HepG2 (cell line): ENCODE measurements at regions not wholly inside any gene's neighbourhood (a gene's known extent, or its start where the extent isn't known, plus 50 kb on each side); places are given as distances from the start of the nearest gene placed in this dataset.

ENCODE experiments used
- ATAC-seq: fragments of 200-7000 bp; cut with Tn5 transposase; 3 replicates; pipeline ENCODE4 v1.9.1; 2020; ENCODE audit warnings: mild to moderate bottlenecking, moderate library complexity
- BruUV-seq: library from RNA; stranded (reverse); fragments of 400-500 nt; replicated peaks from 2 replicates; lab custom pipeline; 2021; lab: Mats Ljungman, UMichigan
- CTCF ChIA-PET: fragments of 300-600 bp; formaldehyde crosslinking; extraction: SDS; loops from one replicate; lab custom pipeline; 2021; ENCODE audit warnings: low total read pairs, inconsistent platforms, low intra/inter-chr PET ratio; lab: Yijun Ruan, JAX
- POLR2A ChIA-PET: fragments of 350-600 bp; sonication (Branson Sonifier 250); formaldehyde crosslinking; loops from one replicate; lab custom pipeline; 2020; ENCODE audit warnings: antibody characterized with exemption, inconsistent platforms; lab: Yijun Ruan, JAX
- DNase-seq: peaks from one replicate; pipeline ENCODE4 v3.0.0-alpha.2; 2015; ENCODE audit warnings: low spot score
- FAIRE-seq: peaks from 3 replicates; lab custom pipeline; 2011; peaks lifted over from hg19 to GRCh38; lab: Jason Lieb, UNC
- H2AFZ ChIP-seq: one replicate; pipeline ENCODE4 v1.6.1; 2011; ENCODE audit warnings: low read length, inconsistent platforms
- H3K27ac ChIP-seq: fragments of 300-600 bp; 3 replicates; pipeline ENCODE4 v1.8.0; 2011; ENCODE audit warnings: mixed run types, mild to moderate bottlenecking, mixed read lengths, low read length, inconsistent platforms; ENCODE audit not compliant: insufficient read depth; ENCODE audit errors: extremely low read length
- H3K27me3 ChIP-seq, 2 experiments: fragments of 200-600 bp in 1 of 2; 2 replicates in 1 of 2; 3 replicates in 1 of 2; pipeline versions ENCODE4 v1.6.0 to v1.8.0; 2011; ENCODE audit warnings: low read length in 2 of 2, mild to moderate bottlenecking in 2 of 2, moderate library complexity in 2 of 2, inconsistent platforms in 1 of 2; ENCODE audit not compliant: insufficient read depth in 2 of 2, control insufficient read depth in 1 of 2
- H3K36me3 ChIP-seq, 2 experiments: fragments of 200-600 bp in 1 of 2; replicated peaks in 1 of 2; 2 replicates in 1 of 2; 3 replicates in 1 of 2; pipeline versions ENCODE4 v1.5.1 to v1.8.0; 2011; ENCODE audit warnings: low read length in 2 of 2, inconsistent platforms in 1 of 2; ENCODE audit not compliant: insufficient read depth in 2 of 2, control insufficient read depth in 1 of 2
- H3K4me1 ChIP-seq: 2 replicates; pipeline ENCODE4 v1.5.1; 2012; ENCODE audit warnings: low read length, inconsistent platforms; ENCODE audit not compliant: insufficient read depth
- H3K4me2 ChIP-seq: 2 replicates; pipeline ENCODE4 v1.6.0; 2011; ENCODE audit warnings: low read depth, low read length, inconsistent platforms
- H3K4me3 ChIP-seq, 3 experiments: fragments of 200-600 bp in 1 of 3; sonication (generic), shearing (Covaris generic) in 1 of 3; replicated peaks in 1 of 3; 2 replicates each; pipeline ENCODE4 v1.5.1; 2011 to 2016; ENCODE audit warnings: low read length in 3 of 3, inconsistent platforms in 2 of 3, low read depth in 2 of 3, mild to moderate bottlenecking in 2 of 3, control low read depth in 1 of 3, mixed read lengths in 1 of 3; ENCODE audit not compliant: insufficient read depth in 1 of 3
- H3K79me2 ChIP-seq: one replicate; pipeline ENCODE4 v1.6.1; 2011; ENCODE audit warnings: low read length, inconsistent platforms; ENCODE audit not compliant: insufficient read depth
- H3K9ac ChIP-seq: 2 replicates; pipeline ENCODE4 v1.6.0; 2011; ENCODE audit warnings: mild to moderate bottlenecking, low read depth, low read length, inconsistent platforms; ENCODE audit not compliant: insufficient read depth
- H3K9me3 ChIP-seq: 2 replicates; pipeline ENCODE4 v1.5.1; 2012; ENCODE audit warnings: mild to moderate bottlenecking, low read length
- H4K20me1 ChIP-seq: 2 replicates; pipeline ENCODE4 v1.6.0; 2011; ENCODE audit warnings: inconsistent platforms, mild to moderate bottlenecking, low read length, moderate library complexity; ENCODE audit not compliant: insufficient read depth
- ARHGAP35 ChIP-seq: sonication (generic); formaldehyde crosslinking; IDR thresholded peaks from 2 replicates; pipeline ENCODE4 v1.9.0; 2022; ENCODE audit warnings: mild to moderate bottlenecking, inconsistent platforms, moderate library complexity, missing genetic modification reagents, borderline replicate concordance
- HNF4A ChIP-seq: sonication (generic); formaldehyde crosslinking; IDR thresholded peaks from 2 replicates; pipeline ENCODE4 v1.4.0; 2020; ENCODE audit warnings: missing genetic modification reagents
- JUND ChIP-seq: sonication (generic); formaldehyde crosslinking; IDR thresholded peaks from 2 replicates; pipeline ENCODE4 v1.8.0; 2022; ENCODE audit warnings: mild to moderate bottlenecking, missing genetic modification reagents
- KDM5B ChIP-seq: sonication (generic); formaldehyde crosslinking; IDR thresholded peaks from 2 replicates; pipeline ENCODE4 v1.4.0; 2020; ENCODE audit warnings: missing genetic modification reagents, mild to moderate bottlenecking, borderline replicate concordance
- PHF8 ChIP-seq: sonication (generic); formaldehyde crosslinking; IDR thresholded peaks from 2 replicates; pipeline ENCODE4 v1.5.0; 2020; ENCODE audit warnings: missing genetic modification reagents
- RAD51 ChIP-seq: fragments of 450-650 bp; IDR thresholded peaks from 2 replicates; pipeline ENCODE4 v1.6.1; 2016; ENCODE audit warnings: borderline replicate concordance
- RFXAP ChIP-seq: sonication (generic); formaldehyde crosslinking; IDR thresholded peaks from 2 replicates; pipeline ENCODE4 v1.4.0; 2020; ENCODE audit warnings: missing genetic modification reagents, borderline replicate concordance
- ZNF331 ChIP-seq: sonication (generic); formaldehyde crosslinking; IDR thresholded peaks from 2 replicates; pipeline ENCODE4 v1.4.0; 2020; ENCODE audit warnings: missing genetic modification reagents
- ZNF567 ChIP-seq: sonication (generic); formaldehyde crosslinking; IDR thresholded peaks from 2 replicates; pipeline ENCODE4 v1.8.1; 2023; ENCODE audit warnings: mild to moderate bottlenecking, missing genetic modification reagents, borderline replicate concordance
- WGBS: methylation state at CpG from one replicate; pipeline ENCODE4 v1.1.6; 2017; ENCODE audit warnings: low lambda C conversion rate; 5-methylcytosine and 5-hydroxymethylcytosine counted together
- in situ Hi-C: cut with HindIII; loops from 2 replicates; pipeline ENCODE4 v1.10.0; 2017; ENCODE audit warnings: low pct_unique_long_range_greater_than_20kb; ENCODE audit not compliant: extremely low pct_ligation_motif_present
- intact Hi-C: fragments of 100-400 bp; cut with micrococcal nuclease; formaldehyde crosslinking; loops from one replicate; pipeline ENCODE4 v1.10.0; 2022; ENCODE audit not compliant: unreplicated experiment
- TF ChIP-seq, protein P1 (sequence below): sonication (generic); formaldehyde crosslinking; IDR thresholded peaks from 2 replicates; pipeline ENCODE4 v1.8.1; 2023; ENCODE audit warnings: missing genetic modification reagents, mild to moderate bottlenecking, borderline replicate concordance
- TF ChIP-seq, protein P2 (sequence below): fragments of 450-650 bp; IDR thresholded peaks from 2 replicates; pipeline ENCODE4 v1.6.1; 2017
- TF ChIP-seq, protein P3 (sequence below): sonication (generic); formaldehyde crosslinking; IDR thresholded peaks from 2 replicates; pipeline ENCODE4 v1.5.0; 2020; ENCODE audit warnings: mild to moderate bottlenecking, missing genetic modification reagents, borderline replicate concordance
- TF ChIP-seq, protein P4 (sequence below): sonication (generic); formaldehyde crosslinking; conservative IDR thresholded peaks from 2 replicates; pipeline ENCODE4 v1.8.0; 2022; ENCODE audit warnings: missing genetic modification reagents
- TF ChIP-seq, protein P5 (sequence below): sonication (generic); formaldehyde crosslinking; IDR thresholded peaks from 2 replicates; pipeline ENCODE4 v1.4.0; 2020; ENCODE audit warnings: missing genetic modification reagents, borderline replicate concordance

DNA sequence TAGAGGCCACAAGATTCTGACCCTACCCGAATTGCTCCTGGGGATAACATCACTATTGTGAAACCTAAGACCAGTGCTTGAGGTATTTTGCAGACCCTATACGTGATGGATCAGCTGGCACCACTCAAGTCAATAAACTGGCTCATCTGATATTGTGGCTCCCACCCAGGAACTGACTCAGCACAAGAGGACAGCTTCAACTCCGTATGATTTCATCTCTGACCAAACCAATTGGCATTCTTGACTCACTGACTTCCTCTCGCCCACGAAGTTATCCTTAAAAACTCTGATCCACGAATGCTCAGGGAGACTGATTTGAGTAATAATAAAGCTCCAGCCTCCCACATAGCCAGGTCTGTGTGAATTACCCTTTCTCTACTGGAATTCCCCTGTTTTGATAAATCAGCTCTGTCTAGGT lies 1036.1 kb upstream of the TMEM132C start:
- no peak for FAIRE-seq
- Histone ChIP-seq H2AFZ (no peak overlapping the region), H3K27ac (no peak overlapping the region), H3K9me3 (peaks cover 66% of the 10 kb centered on the region), H3K4me3 (no peak overlapping the region), H3K4me2 (no peak overlapping the region), H3K4me1 (no peaks in the 10 kb centered on the region), H3K79me2 (no peaks in the 10 kb centered on the region), H3K9ac (no peak overlapping the region), H4K20me1 (no peaks in the 10 kb centered on the region), H3K27me3 (no peaks in the 10 kb centered on the region), H3K36me3 (no peaks in the 10 kb centered on the region)
- no TSS peak for BruUV-seq
- no peak for DNase-seq
- intact Hi-C loops = loop anchor here (10.0 kb wide), 1 partner anchor 56 kb away; no protein-coding TSS in a partner anchor
- no peak for ATAC-seq
- WGBS = 4% methylated on average over 6 of the region's 6 CpGs
- in situ Hi-C loops = no loop called here
- CTCF ChIA-PET = no interaction called here
- POLR2A ChIA-PET = no interaction called here
- TF ChIP-seq, protein P1, sequence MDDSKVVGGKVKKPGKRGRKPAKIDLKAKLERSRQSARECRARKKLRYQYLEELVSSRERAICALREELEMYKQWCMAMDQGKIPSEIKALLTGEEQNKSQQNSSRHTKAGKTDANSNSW (CRISPR knock-in tag) = no peak
- no peak for TF ChIP-seq ZNF567 (CRISPR knock-in tag)
- no peak for TF ChIP-seq ZNF331
- no peak for TF ChIP-seq RFXAP
- TF ChIP-seq, protein P2, sequence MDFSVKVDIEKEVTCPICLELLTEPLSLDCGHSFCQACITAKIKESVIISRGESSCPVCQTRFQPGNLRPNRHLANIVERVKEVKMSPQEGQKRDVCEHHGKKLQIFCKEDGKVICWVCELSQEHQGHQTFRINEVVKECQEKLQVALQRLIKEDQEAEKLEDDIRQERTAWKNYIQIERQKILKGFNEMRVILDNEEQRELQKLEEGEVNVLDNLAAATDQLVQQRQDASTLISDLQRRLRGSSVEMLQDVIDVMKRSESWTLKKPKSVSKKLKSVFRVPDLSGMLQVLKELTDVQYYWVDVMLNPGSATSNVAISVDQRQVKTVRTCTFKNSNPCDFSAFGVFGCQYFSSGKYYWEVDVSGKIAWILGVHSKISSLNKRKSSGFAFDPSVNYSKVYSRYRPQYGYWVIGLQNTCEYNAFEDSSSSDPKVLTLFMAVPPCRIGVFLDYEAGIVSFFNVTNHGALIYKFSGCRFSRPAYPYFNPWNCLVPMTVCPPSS = no peak
- TF ChIP-seq RAD51 = no peak
- TF ChIP-seq, protein P3, sequence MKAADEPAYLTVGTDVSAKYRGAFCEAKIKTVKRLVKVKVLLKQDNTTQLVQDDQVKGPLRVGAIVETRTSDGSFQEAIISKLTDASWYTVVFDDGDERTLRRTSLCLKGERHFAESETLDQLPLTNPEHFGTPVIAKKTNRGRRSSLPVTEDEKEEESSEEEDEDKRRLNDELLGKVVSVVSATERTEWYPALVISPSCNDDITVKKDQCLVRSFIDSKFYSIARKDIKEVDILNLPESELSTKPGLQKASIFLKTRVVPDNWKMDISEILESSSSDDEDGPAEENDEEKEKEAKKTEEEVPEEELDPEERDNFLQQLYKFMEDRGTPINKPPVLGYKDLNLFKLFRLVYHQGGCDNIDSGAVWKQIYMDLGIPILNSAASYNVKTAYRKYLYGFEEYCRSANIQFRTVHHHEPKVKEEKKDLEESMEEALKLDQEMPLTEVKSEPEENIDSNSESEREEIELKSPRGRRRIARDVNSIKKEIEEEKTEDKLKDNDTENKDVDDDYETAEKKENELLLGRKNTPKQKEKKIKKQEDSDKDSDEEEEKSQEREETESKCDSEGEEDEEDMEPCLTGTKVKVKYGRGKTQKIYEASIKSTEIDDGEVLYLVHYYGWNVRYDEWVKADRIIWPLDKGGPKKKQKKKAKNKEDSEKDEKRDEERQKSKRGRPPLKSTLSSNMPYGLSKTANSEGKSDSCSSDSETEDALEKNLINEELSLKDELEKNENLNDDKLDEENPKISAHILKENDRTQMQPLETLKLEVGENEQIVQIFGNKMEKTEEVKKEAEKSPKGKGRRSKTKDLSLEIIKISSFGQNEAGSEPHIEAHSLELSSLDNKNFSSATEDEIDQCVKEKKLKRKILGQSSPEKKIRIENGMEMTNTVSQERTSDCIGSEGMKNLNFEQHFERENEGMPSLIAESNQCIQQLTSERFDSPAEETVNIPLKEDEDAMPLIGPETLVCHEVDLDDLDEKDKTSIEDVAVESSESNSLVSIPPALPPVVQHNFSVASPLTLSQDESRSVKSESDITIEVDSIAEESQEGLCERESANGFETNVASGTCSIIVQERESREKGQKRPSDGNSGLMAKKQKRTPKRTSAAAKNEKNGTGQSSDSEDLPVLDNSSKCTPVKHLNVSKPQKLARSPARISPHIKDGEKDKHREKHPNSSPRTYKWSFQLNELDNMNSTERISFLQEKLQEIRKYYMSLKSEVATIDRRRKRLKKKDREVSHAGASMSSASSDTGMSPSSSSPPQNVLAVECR = no peak
- TF ChIP-seq, protein P4, sequence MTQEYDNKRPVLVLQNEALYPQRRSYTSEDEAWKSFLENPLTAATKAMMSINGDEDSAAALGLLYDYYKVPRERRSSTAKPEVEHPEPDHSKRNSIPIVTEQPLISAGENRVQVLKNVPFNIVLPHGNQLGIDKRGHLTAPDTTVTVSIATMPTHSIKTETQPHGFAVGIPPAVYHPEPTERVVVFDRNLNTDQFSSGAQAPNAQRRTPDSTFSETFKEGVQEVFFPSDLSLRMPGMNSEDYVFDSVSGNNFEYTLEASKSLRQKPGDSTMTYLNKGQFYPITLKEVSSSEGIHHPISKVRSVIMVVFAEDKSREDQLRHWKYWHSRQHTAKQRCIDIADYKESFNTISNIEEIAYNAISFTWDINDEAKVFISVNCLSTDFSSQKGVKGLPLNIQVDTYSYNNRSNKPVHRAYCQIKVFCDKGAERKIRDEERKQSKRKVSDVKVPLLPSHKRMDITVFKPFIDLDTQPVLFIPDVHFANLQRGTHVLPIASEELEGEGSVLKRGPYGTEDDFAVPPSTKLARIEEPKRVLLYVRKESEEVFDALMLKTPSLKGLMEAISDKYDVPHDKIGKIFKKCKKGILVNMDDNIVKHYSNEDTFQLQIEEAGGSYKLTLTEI (CRISPR knock-in tag) = no peak
- no peak for TF ChIP-seq ARHGAP35 (CRISPR knock-in tag)
- TF ChIP-seq, protein P5, sequence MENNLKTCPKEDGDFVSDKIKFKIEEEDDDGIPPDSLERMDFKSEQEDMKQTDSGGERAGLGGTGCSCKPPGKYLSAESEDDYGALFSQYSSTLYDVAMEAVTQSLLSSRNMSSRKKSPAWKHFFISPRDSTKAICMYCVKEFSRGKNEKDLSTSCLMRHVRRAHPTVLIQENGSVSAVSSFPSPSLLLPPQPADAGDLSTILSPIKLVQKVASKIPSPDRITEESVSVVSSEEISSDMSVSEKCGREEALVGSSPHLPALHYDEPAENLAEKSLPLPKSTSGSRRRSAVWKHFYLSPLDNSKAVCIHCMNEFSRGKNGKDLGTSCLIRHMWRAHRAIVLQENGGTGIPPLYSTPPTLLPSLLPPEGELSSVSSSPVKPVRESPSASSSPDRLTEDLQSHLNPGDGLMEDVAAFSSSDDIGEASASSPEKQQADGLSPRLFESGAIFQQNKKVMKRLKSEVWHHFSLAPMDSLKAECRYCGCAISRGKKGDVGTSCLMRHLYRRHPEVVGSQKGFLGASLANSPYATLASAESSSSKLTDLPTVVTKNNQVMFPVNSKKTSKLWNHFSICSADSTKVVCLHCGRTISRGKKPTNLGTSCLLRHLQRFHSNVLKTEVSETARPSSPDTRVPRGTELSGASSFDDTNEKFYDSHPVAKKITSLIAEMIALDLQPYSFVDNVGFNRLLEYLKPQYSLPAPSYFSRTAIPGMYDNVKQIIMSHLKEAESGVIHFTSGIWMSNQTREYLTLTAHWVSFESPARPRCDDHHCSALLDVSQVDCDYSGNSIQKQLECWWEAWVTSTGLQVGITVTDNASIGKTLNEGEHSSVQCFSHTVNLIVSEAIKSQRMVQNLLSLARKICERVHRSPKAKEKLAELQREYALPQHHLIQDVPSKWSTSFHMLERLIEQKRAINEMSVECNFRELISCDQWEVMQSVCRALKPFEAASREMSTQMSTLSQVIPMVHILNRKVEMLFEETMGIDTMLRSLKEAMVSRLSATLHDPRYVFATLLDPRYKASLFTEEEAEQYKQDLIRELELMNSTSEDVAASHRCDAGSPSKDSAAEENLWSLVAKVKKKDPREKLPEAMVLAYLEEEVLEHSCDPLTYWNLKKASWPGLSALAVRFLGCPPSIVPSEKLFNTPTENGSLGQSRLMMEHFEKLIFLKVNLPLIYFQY (CRISPR knock-in tag) = no peak
- no peak for TF ChIP-seq KDM5B
- TF ChIP-seq JUND = no peak
- TF ChIP-seq HNF4A (CRISPR knock-in tag) = no peak
- no peak for TF ChIP-seq PHF8
